ENCODE measurements at regions not wholly inside any gene's neighbourhood (a gene's known extent, or its start where the extent isn't known, plus 50 kb on each side); places are given as distances from the start of the nearest gene placed in this dataset.

DNA sequence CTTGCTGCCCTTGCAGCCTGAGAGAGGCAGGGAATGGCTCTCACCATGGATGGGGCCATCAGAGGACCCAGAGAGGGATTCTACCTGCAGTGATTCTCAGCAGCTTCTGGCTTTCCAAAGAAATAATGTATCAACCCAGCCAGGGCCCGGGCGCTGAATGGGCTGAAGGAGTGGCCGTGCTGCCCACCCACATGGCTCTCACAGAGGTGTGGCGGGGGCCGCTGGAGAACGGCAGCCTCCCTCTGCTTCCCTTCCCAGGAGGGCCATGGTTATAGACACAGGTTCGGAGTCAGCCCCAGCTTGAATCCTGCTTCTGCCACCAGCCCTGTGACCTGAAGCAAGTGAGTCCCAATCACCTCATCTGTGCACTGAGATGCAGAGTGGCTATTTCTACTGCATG, 82.7 kb downstream of the THAP12 start:
- Histone ChIP-seq H3K9me3 (no peaks in the 10 kb centered on the region), H3K27me3 (no peaks in the 10 kb centered on the region), H3K4me3 (no peak overlapping the region), H3K36me3 (no peaks in the 10 kb centered on the region), H3K4me1 (no peaks in the 10 kb centered on the region), H3K27ac (no peak overlapping the region)
- TF ChIP-seq, protein P1, sequence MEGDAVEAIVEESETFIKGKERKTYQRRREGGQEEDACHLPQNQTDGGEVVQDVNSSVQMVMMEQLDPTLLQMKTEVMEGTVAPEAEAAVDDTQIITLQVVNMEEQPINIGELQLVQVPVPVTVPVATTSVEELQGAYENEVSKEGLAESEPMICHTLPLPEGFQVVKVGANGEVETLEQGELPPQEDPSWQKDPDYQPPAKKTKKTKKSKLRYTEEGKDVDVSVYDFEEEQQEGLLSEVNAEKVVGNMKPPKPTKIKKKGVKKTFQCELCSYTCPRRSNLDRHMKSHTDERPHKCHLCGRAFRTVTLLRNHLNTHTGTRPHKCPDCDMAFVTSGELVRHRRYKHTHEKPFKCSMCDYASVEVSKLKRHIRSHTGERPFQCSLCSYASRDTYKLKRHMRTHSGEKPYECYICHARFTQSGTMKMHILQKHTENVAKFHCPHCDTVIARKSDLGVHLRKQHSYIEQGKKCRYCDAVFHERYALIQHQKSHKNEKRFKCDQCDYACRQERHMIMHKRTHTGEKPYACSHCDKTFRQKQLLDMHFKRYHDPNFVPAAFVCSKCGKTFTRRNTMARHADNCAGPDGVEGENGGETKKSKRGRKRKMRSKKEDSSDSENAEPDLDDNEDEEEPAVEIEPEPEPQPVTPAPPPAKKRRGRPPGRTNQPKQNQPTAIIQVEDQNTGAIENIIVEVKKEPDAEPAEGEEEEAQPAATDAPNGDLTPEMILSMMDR (IDR thresholded peaks at IDR 0.05) = no peak
- no peak for DNase-seq (ENCODE audit: low spot score)

DNA sequence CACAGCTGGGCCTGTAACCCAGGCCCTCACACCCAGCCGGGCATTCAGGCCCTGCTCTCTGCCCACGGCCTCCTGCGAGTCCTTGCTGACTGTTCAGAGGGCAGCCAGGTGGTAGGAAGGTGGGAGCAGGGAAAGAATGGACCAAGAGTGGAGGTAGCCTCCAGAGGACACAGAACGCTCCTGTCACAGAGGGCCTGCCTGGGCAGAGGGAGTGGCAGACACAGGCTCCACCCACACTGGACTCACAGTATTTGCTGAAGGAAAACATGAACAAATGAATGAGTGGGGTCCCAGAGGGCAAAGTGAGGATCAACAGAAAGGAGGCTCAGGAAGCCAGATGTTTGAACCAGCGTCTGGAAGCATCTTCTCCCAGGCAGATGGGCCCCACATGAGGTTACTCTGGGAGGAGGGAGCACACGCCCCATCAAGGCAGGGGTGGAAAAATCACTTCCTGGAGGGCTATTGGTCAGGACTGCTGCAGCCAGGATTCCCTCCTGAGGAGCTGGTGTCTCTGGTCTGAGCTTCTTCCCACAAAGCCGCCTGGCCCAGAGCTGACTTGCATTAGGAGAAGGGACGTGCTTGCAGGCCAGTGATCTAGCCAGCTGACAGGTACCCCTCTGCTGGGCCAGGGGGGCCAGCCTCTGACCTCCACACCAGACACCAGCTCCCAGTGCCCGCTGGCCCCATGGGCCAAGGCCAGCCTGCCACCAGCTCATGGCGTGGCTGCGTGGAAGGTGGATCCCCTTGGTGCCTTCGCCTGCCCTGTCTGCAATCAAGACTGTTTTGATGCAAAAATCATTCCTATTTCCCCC, 84.0 kb downstream of the THAP12 start:
- Histone ChIP-seq H3K4me1 (no peaks in the 10 kb centered on the region), H3K9me3 (no peaks in the 10 kb centered on the region), H3K4me3 (no peak overlapping the region), H3K36me3 (no peaks in the 10 kb centered on the region), H3K27ac (no peak overlapping the region), H3K27me3 (no peaks in the 10 kb centered on the region)
- DNase-seq (ENCODE audit: low spot score) = no peak
- TF ChIP-seq, protein P1 (IDR thresholded peaks at IDR 0.05) = no peak

DNA sequence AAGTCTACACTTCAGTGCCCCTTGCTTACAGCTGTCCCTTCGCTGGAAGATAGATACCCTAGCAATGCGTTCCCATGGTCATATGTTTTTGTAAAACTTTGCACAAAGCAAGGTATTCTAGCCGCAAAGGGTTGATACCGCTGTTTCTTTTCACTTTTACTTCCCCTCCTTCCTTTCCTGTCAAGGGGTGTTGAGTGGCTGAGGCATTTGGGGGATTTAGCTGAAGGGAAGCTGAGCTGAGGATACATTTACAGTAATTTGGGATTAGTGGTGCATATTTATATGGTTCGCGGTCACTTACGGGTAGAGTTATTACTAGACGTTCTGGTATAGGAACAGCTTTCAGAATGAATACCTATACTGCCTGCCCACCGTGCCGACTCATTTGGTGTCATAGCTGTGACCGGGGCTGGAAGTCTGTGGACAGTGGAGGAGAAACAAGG, 86.9 kb upstream of the WNT11 start:
- Histone ChIP-seq H3K4me3 (no peak overlapping the region), H3K4me1 (no peaks in the 10 kb centered on the region), H3K36me3 (no peaks in the 10 kb centered on the region), H3K27me3 (no peaks in the 10 kb centered on the region), H3K27ac (no peak overlapping the region), H3K9me3 (no peaks in the 10 kb centered on the region)
- DNase-seq (ENCODE audit: low spot score) = no peak
- TF ChIP-seq, protein P1 (IDR thresholded peaks at IDR 0.05) = no peak

DNA sequence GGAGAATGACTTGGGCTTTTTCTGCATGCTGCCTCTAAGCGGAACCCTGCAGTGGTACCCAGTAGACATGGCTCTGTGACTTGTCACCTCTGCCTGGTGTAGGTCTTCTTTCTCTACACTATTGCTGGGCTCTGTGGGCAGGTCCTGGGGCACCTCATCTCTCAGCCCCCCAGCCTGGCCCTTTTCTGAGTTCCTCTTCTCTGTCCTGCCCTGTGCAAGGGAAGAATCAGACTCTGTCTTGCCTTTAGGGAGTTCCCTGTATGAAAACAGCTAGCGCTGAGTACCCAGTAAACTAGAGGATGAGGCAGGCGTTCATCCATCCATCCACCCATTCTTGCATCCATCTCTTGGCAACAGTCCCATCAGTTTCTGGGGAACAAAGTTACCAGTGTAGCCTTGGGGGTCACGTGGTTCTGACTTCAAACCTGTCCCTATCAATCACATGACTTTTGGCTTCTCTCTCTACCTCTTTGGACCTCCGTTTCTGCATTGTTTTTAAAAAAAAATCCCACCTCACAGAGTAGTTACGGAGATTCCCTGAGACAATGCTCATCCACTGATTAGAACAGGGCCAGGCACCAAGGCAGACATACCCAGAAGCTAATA, 86.4 kb upstream of the WNT11 start:
- Histone ChIP-seq H3K4me1 (no peaks in the 10 kb centered on the region), H3K27ac (no peak overlapping the region), H3K4me3 (no peak overlapping the region), H3K27me3 (no peaks in the 10 kb centered on the region), H3K9me3 (no peaks in the 10 kb centered on the region), H3K36me3 (no peaks in the 10 kb centered on the region)
- TF ChIP-seq, protein P1 (IDR thresholded peaks at IDR 0.05) = no peak
- no peak for DNase-seq (ENCODE audit: low spot score)

DNA sequence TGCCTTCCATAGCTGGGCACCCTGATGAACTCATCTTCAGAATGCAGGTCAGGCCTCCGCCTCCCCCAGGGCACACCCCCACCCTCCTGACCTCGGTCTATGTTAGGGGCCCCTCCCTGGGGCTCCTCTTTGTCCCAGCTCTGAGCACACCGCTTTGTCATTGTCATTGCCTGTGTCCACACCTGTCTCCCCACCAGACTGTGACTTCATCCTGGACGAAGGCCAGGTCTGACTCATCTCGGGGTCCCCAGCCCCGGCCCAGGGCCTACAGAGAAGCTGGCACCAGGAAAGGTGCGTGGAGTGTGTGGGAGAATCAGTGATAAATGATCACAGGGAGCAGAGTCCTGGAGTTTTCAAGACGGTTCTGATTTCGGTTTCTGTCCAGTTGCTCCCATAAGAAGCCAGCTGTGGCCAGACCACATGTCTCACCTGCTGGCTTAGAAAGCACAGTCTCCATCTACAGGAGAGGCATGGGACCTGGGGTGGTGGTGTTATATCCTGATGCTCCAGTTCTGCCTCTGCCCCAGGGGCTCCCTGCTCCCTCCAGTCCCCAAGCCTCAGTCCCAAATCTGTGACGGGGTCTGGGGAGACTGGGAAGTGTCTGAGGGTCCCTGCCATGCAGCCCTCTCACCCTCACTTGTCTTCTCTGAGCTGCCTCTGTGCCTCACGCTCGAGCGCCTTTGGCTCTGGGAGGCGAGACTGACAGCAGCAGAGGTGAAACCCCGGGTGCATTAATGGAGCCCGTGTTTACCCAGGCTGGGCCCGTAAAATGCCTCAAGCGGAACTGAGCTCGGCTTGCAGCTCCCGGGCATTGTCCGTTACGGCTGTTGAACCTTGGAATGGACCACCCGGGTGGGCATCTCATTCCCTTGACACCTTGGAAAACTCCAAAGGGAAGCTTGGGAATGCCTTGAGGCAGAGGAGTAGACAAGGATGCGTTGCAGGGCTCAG, 85.5 kb upstream of the WNT11 start:
- no peak overlapping the region for H3K4me3 ChIP-seq
- no peak overlapping the region for H3K27ac ChIP-seq
- TF ChIP-seq, protein P1 (IDR thresholded peaks at IDR 0.05) = no peak
- no peak for DNase-seq (ENCODE audit: low spot score)
- H3K9me3 ChIP-seq = no peaks in the 10 kb centered on the region
- no peaks in the 10 kb centered on the region for H3K36me3 ChIP-seq
- no peaks in the 10 kb centered on the region for H3K27me3 ChIP-seq
- no peaks in the 10 kb centered on the region for H3K4me1 ChIP-seq

All from right atrium auricular region (tissue), 2 donors.